Embryonic facial prominence (tissue), 1 donor: ENCODE measurements at regions not wholly inside any gene's neighbourhood (a gene's known extent, or its start where the extent isn't known, plus 50 kb on each side); places are given as distances from the start of the nearest gene placed in this dataset.
A peak's percentile ranks its signal among the peaks of the same experiment; 100 is the strongest.

ENCODE experiments used
- DNase-seq: peaks from one replicate; pipeline ENCODE4 v3.0.0-alpha.2; 2016; ENCODE audit errors: extremely low spot score

GRCh38 chr2:58571181-58571852 is 330.2 kb upstream of the FANCL start:
- DNase-seq, result peak; percentile 71

DNA sequence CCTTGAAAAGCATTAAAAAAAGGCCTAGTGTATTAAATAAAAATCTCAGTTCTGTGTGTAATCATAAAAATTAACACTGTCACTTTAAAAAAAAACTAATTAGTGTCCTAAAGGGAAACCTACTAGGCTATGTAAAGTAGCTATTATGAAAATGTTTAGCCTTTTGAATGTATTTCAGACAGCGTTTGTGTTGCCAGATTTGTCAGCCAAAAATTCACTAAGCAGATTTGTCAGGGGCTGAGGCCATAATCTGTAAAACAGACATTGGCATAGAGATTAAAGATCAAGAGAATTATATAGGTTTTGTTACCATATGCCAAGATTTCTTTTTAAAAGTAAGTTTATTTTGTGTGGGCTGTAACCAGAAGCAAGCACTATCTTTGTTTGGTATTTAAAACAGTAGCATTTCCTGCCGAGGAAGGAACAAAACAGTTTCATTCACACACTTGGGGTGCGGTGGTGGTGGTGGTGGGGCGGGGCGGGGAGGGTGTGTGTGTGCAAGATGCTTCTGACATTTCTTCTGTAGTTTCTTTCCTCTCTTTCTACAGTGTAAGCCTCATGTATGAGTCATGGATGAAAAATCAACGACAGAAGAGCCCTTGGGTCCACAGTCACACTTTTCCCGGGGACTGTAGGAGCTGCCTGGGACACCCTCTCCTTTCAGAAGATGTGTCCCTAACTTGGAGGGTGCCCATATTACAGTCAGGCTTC is 328.5 kb upstream of the FANCL start:
- no peak for DNase-seq

DNA sequence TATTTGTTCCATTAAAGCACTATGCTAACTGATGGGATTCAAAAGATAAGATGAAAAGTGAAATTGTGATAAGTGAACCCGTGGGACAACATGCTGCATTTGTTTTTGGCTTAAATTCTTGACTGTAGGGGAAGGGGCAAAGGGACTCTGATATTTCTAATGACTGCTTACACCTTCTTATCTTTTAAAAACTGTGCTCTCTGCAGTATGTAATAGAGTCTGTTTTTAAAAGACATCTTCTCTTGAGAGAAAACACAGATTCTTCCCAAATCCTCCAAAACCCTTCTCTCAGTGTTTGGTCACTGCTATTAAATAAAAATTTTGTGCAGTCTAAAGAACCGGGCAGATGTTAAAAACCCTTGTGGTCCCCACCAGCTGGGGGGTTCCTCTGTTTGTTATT is 327.8 kb upstream of the FANCL start:
- DNase-seq, result no peak

DNA sequence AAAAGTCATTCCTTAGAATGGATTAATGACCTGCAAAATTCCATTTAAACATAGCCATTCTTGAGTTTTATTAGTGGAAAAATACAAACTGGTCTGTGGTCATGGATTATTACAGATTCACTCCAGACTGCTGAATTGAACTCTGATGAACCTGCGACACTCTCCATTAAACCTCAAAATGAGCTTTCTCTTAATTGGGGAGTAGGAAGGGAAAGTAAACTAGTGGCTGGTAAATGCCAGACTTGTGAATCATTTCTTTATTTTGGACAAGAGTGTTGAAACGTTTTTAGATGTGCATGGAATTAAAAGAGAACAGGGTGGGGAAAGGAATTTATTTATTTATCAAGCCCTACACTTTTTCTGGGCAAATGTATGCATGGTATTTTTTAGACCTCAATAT is 321.2 kb upstream of the FANCL start:
- DNase-seq, result no peak

DNA sequence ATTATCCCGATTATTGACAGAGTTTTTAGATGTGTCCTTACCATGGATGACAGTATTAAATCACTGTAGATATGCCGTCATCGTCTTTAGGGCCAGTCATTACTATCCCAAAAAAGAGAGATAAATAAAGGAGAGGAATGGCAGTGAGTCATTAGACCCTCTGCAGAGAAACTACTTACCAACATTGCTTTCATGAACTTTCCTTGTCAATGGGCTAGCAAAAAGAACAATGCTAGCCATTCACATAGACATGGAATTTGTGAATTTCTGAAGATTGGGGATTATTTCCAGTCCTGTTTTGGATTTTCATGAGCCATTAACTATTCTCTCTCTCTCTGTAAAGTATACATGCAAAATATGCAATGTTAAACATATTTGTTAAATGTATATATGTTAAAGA is 319.4 kb upstream of the FANCL start:
- no peak for DNase-seq

DNA sequence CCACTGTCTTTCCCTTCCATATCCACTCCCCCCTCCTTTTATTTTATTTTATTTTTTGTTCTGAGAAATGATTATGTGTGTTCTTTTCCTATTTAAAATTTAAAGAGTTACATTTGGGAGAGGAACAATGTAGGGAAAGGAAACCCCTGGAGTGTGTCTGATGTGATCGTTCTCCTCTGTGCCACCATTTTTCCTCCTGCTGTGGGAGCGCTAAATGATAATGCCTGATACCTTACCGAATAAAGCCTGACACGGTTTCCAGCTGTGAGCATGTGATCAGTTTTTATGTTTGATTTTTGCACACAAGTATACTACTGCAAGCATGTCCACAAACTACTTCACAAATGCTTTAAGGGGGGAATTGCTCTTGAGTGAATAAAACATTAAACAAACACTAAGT is 317.8 kb upstream of the FANCL start:
- DNase-seq, result no peak

DNA sequence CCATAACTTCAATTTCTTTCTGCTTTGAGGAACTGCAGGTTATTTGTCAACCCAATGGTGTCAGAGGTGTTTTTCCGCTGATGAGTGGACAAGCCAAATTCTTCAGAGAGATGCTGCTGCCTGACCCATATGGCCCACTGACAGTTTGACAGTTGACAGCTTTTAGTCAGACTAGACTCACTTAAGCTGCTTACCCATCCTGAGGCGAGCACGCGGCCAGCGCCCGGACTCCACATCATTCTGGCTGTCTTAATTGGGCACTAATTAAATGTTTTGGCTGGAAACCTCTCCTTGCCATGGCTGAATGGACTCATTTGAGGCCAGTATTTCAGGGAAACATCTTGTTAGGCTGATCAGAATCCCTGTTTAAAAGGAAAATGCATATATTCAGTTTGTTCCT is 316.1 kb upstream of the FANCL start:
- no peak for DNase-seq

- DNase-seq, result no peak
Measured at GRCh38 chr2:58553937-58554336, 312.8 kb upstream of the FANCL start.

DNA sequence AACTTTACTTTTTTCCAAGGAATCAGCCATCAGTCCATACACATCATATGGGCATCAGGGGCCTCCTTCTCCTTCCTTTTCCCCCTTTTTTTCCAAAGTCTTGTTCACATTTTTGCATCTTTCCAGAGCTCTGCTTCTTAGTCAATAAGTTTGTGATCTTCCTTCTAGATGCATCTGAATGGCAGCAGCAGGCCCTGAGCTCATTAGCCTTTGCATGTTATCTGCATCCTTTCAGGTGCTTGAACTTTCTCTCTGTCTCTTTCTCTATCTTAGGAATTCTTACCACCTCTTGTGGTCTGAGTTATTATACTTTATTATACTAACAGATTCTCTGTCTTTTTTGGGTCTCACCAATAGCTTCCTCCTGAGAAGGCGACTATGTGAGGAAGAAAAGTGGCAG is 312.4 kb upstream of the FANCL start:
- no peak for DNase-seq

DNA sequence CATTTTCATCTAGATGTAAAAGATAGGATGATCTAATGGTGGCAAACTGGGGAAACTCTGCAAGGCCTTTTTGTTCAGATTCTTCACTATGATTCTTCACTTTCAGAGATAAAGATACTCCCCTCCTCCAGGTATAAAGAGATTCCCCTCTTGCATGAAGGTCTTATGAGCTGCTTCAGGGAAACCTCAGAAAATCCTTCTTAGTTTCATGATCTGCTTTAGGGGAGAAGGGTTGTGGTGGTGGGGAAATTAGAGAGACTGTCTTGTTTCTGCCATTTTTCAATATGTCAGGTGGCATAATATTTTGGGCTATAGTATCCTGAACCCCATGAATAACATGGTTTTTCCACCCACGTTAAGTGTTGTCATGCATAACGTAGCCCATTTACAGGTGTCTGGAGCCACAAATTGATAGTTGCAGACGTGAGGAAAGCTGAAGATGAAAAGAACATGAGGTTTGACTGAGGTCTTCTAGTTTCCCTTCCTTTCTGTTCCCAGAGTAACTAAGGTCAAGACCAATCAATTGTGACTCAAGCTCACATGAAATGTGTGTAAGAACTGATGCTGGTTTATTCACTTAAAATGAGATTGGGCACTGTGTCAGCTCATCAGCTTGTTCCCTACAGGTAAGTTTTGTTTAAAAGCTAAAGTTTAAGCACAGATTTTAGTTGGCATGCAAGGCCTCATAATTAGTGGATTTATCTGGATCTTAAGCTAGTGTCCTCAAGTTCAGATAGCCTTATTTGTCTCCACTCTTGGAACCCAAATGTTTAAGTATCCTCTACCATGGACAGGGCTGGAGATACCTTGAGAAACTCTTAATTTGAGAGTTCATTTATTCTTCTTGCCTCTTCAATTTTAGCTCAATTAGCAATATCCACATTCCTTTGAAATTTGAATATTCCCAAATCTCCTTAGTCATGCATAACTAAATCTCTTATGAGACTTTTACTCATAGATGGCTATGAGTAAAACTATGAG is 304.5 kb upstream of the FANCL start:
- DNase-seq, result no peak

- no peak for DNase-seq
Measured at GRCh38 chr2:58543442-58543841, 302.3 kb upstream of the FANCL start.

GRCh38 chr2:58541511-58541910 is 300.4 kb upstream of the FANCL start:
- DNase-seq, result no peak

GRCh38 chr2:58540681-58541080 is 299.6 kb upstream of the FANCL start:
- DNase-seq, result no peak

DNA sequence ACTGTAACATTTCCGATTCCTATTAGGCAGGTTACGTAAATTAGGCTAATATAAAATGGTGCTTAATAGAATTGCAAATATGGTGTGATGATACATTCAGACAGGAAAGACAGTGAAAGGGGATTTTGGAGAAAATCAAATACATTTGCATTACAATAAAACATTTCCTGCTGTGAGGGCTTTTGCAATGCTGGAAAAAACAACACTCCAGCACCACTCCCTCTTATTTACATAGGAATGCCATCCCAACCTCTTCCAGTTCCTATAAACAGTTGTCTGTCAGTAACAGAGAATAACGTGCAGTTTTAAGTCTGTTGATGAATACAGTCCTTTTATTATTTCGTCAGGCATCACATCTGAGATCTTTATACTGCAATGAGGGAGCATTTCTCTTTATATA is 298.8 kb upstream of the FANCL start:
- no peak for DNase-seq

- no peak for DNase-seq
Measured at GRCh38 chr2:58535990-58536389, 294.9 kb upstream of the FANCL start.

DNA sequence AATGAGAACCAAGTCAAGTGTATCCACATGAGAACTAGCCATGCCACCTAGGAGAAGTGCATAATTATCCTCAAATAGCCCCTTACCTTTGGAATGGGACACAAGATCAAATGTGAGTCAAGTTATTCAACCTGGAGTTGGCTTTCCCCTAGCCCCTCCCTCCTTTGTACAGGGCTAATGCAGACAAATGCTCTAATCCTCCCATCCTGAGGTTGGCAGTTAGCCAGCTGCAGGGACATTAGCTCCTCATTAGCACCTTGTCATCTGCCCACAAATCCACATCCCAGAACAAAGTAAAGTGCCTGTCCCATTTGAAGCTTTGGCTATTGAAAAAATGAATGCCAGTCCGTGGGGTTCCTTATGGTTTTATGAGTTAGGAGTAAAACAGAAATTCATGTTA is 294.1 kb upstream of the FANCL start:
- DNase-seq, result no peak

GRCh38 chr2:58533376-58533775 is 292.3 kb upstream of the FANCL start:
- DNase-seq, result no peak

DNA sequence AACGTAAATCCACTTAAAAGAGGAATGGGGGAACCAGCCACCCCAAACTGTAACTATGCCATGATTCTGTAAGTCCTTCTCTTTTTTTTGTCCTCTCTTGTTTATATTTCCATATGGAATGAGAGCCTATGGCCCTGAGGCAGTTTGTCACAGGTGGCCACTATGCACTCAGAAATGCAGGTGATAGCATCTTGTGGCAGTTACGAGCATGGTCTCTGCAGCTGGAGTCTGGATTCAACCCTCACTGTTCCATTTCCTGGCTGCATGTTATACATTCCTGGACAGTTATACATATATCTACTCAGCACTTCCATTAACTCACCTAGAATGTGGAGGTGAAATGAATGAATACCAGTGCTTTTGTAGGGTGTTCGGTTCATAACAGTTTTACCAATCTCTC is 291.5 kb upstream of the FANCL start:
- DNase-seq, result no peak

GRCh38 chr2:58527647-58528046 is 286.5 kb upstream of the FANCL start:
- no peak for DNase-seq

DNA sequence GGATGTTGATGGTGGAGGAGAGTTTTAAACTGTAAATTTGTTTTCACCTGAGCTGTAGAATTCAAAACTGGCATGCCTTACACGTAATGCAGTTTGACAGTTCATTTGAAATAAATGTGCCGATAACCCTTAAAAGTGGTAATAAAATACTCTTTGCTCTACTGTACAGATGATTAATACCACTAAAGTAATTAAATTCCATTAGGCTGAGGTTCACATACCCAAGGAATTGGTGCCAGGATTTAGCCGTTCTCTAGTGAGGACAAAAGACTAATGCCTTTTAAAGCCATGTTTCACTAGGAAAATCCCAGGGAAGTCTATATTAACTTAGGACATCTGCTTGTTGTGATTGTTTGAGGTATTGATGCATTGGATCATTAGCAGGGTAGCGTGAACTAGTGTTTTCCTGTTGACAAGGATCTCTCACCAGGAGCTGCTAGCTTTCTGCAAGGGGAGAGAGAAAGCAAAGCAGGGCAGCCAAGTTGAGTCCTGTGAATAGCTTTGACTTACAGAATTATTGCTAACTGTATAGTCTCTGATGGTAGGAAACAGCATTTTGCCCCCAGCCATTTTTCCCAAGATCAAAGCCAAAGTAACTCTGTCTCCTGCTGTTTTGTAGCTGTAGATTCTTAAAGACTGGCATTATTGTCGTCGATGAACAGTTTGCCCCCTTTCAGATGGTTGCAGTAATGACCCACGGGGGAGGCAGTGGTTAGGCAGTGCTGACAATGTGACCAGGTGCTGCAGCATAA is 280.9 kb upstream of the FANCL start:
- DNase-seq, result no peak

DNA sequence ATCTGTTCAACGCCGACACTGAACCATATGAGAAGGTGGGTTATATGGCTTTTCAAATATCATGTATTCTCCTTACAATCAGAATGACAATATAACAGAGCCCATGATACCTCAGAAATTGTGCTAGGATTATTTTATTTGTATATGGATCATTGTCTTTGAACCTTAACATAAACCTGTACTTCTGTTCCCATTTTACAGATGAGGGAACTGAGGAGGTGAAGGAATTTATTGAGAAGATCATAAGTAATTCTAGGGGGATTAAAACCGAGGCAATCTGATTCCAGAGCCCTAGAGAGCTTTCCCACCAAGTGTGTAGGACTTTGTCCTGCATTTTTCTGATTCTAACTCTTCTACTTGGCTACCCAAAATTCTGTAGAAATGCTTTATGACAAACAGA is 279.8 kb upstream of the FANCL start:
- DNase-seq, result no peak

DNA sequence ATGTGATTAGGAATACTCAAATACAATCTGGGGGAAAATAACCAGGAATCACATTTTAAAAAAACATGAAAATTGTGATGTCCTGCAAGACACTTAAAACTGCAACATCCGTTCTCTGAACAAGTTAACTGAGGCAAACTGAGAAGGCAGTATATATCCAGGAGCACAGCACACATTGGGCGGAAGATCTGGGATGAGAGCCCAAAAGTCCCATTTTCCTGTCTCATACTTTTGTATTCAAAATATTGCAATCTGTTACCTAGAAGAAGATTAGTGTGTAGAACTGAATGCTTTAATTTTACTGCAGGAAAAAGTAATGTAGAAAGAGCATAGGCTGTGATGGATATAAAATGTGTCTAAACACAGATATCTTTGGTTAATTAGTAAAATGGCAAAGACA is 276.8 kb upstream of the FANCL start:
- DNase-seq, result no peak
